ENCODE measurements at regions not wholly inside any gene's neighbourhood (a gene's known extent, or its start where the extent isn't known, plus 50 kb on each side); places are given as distances from the start of the nearest gene placed in this dataset.
"Not testable (repeated sequence)": the region's sequence is repeated elsewhere in the genome, so short reads cannot be mapped to it uniquely, and the experiment has no call there.

- no peak for DNase-seq (ENCODE audit: low read depth in 1 of 2, low spot score in 1 of 2)
These were observed 1056.4 kb downstream of the GALC start for GRCh38 chr14:86936556-86936955.

- DNase-seq (ENCODE audit: low read depth in 1 of 2, low spot score in 1 of 2), result no peak
These were observed 1057.6 kb downstream of the GALC start for GRCh38 chr14:86935241-86935885.

- DNase-seq (ENCODE audit: low read depth in 1 of 2, low spot score in 1 of 2), result no peak
These were observed 1058.9 kb downstream of the GALC start for GRCh38 chr14:86933958-86934595.

- DNase-seq (ENCODE audit: low read depth in 1 of 2, low spot score in 1 of 2), result no peak
These were observed 1059.5 kb downstream of the GALC start for GRCh38 chr14:86933460-86933859.

- no peak for DNase-seq (ENCODE audit: low read depth in 1 of 2, low spot score in 1 of 2)
These were observed 1077.6 kb downstream of the GALC start for GRCh38 chr14:86915406-86915805.

GRCh38 chr14:86912709-86913108 is 1080.3 kb downstream of the GALC start:
- DNase-seq (ENCODE audit: low read depth in 1 of 2, low spot score in 1 of 2), result no peak

- DNase-seq (ENCODE audit: low read depth in 1 of 2, low spot score in 1 of 2), result no peak
These were observed 1081.5 kb downstream of the GALC start for GRCh38 chr14:86911486-86911885.

GRCh38 chr14:86905386-86905926 is 1087.5 kb downstream of the GALC start:
- DNase-seq (ENCODE audit: low read depth in 1 of 2, low spot score in 1 of 2), result not testable (repeated sequence)

- no peak for DNase-seq (ENCODE audit: low read depth in 1 of 2, low spot score in 1 of 2)
These were observed 1090.6 kb downstream of the GALC start for GRCh38 chr14:86902176-86902950.

GRCh38 chr14:86897704-86898513 is 1095.1 kb downstream of the GALC start:
- DNase-seq (ENCODE audit: low read depth in 1 of 2, low spot score in 1 of 2), result no peak

- DNase-seq (ENCODE audit: low read depth in 1 of 2, low spot score in 1 of 2), result no peak
These were observed 1095.8 kb downstream of the GALC start for GRCh38 chr14:86897224-86897623.

- DNase-seq (ENCODE audit: low read depth in 1 of 2, low spot score in 1 of 2), result no peak
These were observed 1096.3 kb downstream of the GALC start for GRCh38 chr14:86896701-86897100.

GRCh38 chr14:86892152-86892956 is 1100.6 kb downstream of the GALC start:
- DNase-seq (ENCODE audit: low read depth in 1 of 2, low spot score in 1 of 2), result no peak

- no peak for DNase-seq (ENCODE audit: low read depth in 1 of 2, low spot score in 1 of 2)
These were observed 1107.7 kb downstream of the GALC start for GRCh38 chr14:86885280-86885679.

- DNase-seq (ENCODE audit: low read depth in 1 of 2, low spot score in 1 of 2), result no peak
These were observed 1108.5 kb downstream of the GALC start for GRCh38 chr14:86884498-86884897.

GRCh38 chr14:86882818-86883217 is 1110.2 kb downstream of the GALC start:
- DNase-seq (ENCODE audit: low read depth in 1 of 2, low spot score in 1 of 2), result no peak

GRCh38 chr14:86865934-86866333 is 1127.0 kb downstream of the GALC start:
- no peak for DNase-seq (ENCODE audit: low read depth in 1 of 2, low spot score in 1 of 2)

GRCh38 chr14:86858591-86858990 is 1134.4 kb downstream of the GALC start:
- DNase-seq (ENCODE audit: low read depth in 1 of 2, low spot score in 1 of 2), result no peak

- DNase-seq (ENCODE audit: low read depth in 1 of 2, low spot score in 1 of 2), result no peak
These were observed 1135.0 kb downstream of the GALC start for GRCh38 chr14:86858031-86858430.

- no peak for DNase-seq (ENCODE audit: low read depth in 1 of 2, low spot score in 1 of 2)
These were observed 1140.5 kb downstream of the GALC start for GRCh38 chr14:86852530-86852929.

Data from stimulated activated CD4-positive, alpha-beta T cell treated with anti-CD3 and anti-CD28 coated beads, Interleukin-15, amount 100 ng/mL, for 1 hour (primary cell).